ENCODE measurements at regions not wholly inside any gene's neighbourhood (a gene's known extent, or its start where the extent isn't known, plus 50 kb on each side); places are given as distances from the start of the nearest gene placed in this dataset.

GRCh38 chr2:6454286-6454990, 411.3 kb downstream of the CMPK2 start:
- no peak for DNase-seq (ENCODE audit: low read depth in 2 of 2)

GRCh38 chr2:6459138-6459537, 406.6 kb downstream of the CMPK2 start:
- no peak for DNase-seq (ENCODE audit: low read depth in 2 of 2)

GRCh38 chr2:6470518-6470917, 395.2 kb downstream of the CMPK2 start:
- DNase-seq (ENCODE audit: low read depth in 2 of 2) = no peak

GRCh38 chr2:6471419-6471818, 394.3 kb downstream of the CMPK2 start:
- DNase-seq (ENCODE audit: low read depth in 2 of 2) = no peak

GRCh38 chr2:6474161-6475140, 391.3 kb downstream of the CMPK2 start:
- no peak for DNase-seq (ENCODE audit: low read depth in 2 of 2)

- DNase-seq (ENCODE audit: low read depth in 2 of 2) = no peak
These were observed 390.4 kb downstream of the CMPK2 start for GRCh38 chr2:6475155-6475940.

- no peak for DNase-seq (ENCODE audit: low read depth in 2 of 2)
These were observed 385.2 kb downstream of the CMPK2 start for GRCh38 chr2:6480514-6480913.

GRCh38 chr2:6482256-6482655, 383.5 kb downstream of the CMPK2 start:
- DNase-seq (ENCODE audit: low read depth in 2 of 2) = no peak

GRCh38 chr2:6487765-6488164, 377.9 kb downstream of the CMPK2 start:
- no peak for DNase-seq (ENCODE audit: low read depth in 2 of 2)

- DNase-seq (ENCODE audit: low read depth in 2 of 2) = no peak
These were observed 373.1 kb downstream of the CMPK2 start for GRCh38 chr2:6492573-6492972.

GRCh38 chr2:6493266-6493665, 372.4 kb downstream of the CMPK2 start:
- no peak for DNase-seq (ENCODE audit: low read depth in 2 of 2)

GRCh38 chr2:6493669-6494068, 372.0 kb downstream of the CMPK2 start:
- DNase-seq (ENCODE audit: low read depth in 2 of 2) = no peak

GRCh38 chr2:6495466-6495865, 370.2 kb downstream of the CMPK2 start:
- no peak for DNase-seq (ENCODE audit: low read depth in 2 of 2)

GRCh38 chr2:6496376-6496775, 369.3 kb downstream of the CMPK2 start:
- DNase-seq (ENCODE audit: low read depth in 2 of 2) = no peak

GRCh38 chr2:6497048-6497447, 368.7 kb downstream of the CMPK2 start:
- DNase-seq (ENCODE audit: low read depth in 2 of 2) = no peak

- no peak for DNase-seq (ENCODE audit: low read depth in 2 of 2)
These were observed 366.9 kb downstream of the CMPK2 start for GRCh38 chr2:6498841-6499240.

GRCh38 chr2:6499691-6500090, 366.0 kb downstream of the CMPK2 start:
- no peak for DNase-seq (ENCODE audit: low read depth in 2 of 2)

- no peak for DNase-seq (ENCODE audit: low read depth in 2 of 2)
These were observed 359.3 kb downstream of the CMPK2 start for GRCh38 chr2:6506361-6506794.

GRCh38 chr2:6506859-6507258, 358.8 kb downstream of the CMPK2 start:
- no peak for DNase-seq (ENCODE audit: low read depth in 2 of 2)

- no peak for DNase-seq (ENCODE audit: low read depth in 2 of 2)
These were observed 355.2 kb downstream of the CMPK2 start for GRCh38 chr2:6510532-6510931.

GRCh38 chr2:6512589-6512988, 353.1 kb downstream of the CMPK2 start:
- no peak for DNase-seq (ENCODE audit: low read depth in 2 of 2)

GRCh38 chr2:6516674-6517073, 349.0 kb downstream of the CMPK2 start:
- DNase-seq (ENCODE audit: low read depth in 2 of 2) = no peak
